ENCODE measurements at regions not wholly inside any gene's neighbourhood (a gene's known extent, or its start where the extent isn't known, plus 50 kb on each side); places are given as distances from the start of the nearest gene placed in this dataset.

DNA sequence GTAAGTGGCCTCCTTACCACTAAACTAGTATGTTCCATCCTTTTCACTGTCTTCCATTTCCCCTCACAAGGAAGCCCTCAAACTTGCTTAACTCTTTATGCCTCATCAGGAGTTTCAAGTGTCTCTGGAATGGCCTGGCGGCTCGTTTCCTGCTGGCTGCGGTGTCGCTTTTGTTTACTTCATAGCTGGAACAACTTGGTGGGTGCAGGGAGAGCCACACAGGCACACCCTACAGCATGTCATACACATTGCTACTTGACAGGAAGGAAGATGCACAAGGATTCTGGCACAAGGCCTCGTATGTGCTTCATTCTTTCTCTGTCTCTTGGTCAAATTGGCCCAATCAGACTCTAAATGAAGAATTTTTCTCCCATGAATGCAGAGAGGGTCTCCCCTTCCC lies 488.3 kb downstream of the FOXO1 start:
- TF ChIP-seq CTCF (IDR thresholded peaks at IDR 0.05) (no peak), EZH2phosphoT487 (IDR thresholded peaks at IDR 0.05) (no peak)
